ENCODE measurements at regions not wholly inside any gene's neighbourhood (a gene's known extent, or its start where the extent isn't known, plus 50 kb on each side); places are given as distances from the start of the nearest gene placed in this dataset.

DNA sequence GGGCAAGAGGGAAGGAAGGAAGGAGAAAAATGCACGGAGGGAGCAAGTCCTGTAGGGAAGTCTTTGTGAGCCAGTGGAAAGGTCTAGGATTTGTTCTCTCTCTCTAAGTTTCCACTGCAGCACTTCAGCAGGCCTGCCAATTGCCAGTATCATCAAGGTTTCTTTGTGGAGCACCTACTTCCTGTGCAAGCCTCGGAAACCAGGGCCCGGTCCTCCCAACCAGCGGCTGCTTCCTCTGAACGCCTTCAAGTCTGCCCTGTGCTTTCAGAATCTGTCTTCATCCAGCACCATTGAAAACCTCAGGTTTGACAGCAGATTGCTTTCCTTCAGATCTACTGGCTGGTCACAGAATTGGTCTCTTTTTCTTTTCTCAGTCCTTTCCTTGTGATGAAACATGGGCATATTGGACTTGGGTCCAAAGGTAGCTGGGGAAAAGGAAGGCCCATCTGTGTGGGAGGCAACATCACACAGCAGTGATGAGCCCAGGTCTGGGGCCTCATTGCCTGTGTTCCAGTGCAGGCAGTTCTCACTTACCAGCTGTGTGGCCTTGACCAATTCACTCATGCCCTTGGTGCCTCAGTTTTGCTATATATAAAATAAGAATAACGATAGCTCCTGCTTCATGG is 144.5 kb downstream of the SEC16B start:
- Histone ChIP-seq H3K4me3 (ENCODE audit: low read depth, low read length) (no peak overlapping the region), H3K36me3 (ENCODE audit: control insufficient read depth, insufficient read depth, low read length) (no peaks in the 10 kb centered on the region), H3K27me3 (ENCODE audit: control insufficient read depth, insufficient read depth, low read length) (peaks cover under 1% of the 10 kb centered on the region; the same call in 1 of the 2 replicates)
- TF ChIP-seq, protein P1, sequence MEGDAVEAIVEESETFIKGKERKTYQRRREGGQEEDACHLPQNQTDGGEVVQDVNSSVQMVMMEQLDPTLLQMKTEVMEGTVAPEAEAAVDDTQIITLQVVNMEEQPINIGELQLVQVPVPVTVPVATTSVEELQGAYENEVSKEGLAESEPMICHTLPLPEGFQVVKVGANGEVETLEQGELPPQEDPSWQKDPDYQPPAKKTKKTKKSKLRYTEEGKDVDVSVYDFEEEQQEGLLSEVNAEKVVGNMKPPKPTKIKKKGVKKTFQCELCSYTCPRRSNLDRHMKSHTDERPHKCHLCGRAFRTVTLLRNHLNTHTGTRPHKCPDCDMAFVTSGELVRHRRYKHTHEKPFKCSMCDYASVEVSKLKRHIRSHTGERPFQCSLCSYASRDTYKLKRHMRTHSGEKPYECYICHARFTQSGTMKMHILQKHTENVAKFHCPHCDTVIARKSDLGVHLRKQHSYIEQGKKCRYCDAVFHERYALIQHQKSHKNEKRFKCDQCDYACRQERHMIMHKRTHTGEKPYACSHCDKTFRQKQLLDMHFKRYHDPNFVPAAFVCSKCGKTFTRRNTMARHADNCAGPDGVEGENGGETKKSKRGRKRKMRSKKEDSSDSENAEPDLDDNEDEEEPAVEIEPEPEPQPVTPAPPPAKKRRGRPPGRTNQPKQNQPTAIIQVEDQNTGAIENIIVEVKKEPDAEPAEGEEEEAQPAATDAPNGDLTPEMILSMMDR (IDR thresholded peaks at IDR 0.05; ENCODE audit: insufficient read depth, low read depth, low read length), result no peak
- ChIA-PET CTCF (interaction anchor here (0.8 to 1.3 kb wide), 2 partner anchors 16 to 32 kb away, joined by 3 to 4 read pairs; no protein-coding TSS in a partner anchor), POLR2A (no interaction called here)
- DNase-seq (ENCODE audit: low read depth), result no peak

- POLR2A ChIA-PET, result no interaction called here
- H3K36me3 ChIP-seq (ENCODE audit: control insufficient read depth, insufficient read depth, low read length), result no peaks in the 10 kb centered on the region
These were observed 145.3 kb downstream of the SEC16B start for GRCh38 chr1:177824508-177824982.

DNA sequence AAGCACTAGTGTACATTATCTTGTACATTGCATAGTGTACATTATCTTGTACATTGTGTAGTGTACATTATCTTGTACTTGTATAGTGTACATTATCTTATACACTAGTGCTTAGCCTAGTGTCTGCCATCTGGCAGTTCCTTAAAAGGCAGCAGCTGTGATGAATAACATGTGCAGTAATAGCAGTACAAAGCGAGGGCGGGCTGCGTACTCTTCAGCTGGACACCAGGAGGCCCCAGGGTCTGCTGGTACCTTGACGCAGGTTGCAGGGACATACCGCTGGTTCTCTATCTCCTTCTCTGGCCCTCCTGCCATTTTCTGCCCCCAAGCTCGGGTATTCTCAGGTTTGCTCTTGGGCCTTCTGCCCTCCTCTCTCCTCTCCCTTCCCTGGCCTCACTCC is 149.6 kb downstream of the SEC16B start:
- Histone ChIP-seq H3K36me3 (ENCODE audit: control insufficient read depth, insufficient read depth, low read length) (no peaks in the 10 kb centered on the region), H3K27me3 (ENCODE audit: control insufficient read depth, insufficient read depth, low read length) (peaks cover 1% of the 10 kb centered on the region; the same call in 1 of the 2 replicates), H3K4me3 (ENCODE audit: low read depth, low read length) (no peak overlapping the region)
- POLR2A ChIA-PET, result interaction anchor here (0.6 kb wide), 1 partner anchor 672 kb away, joined by 5 read pairs; no protein-coding TSS in a partner anchor
- TF ChIP-seq, protein P1 (IDR thresholded peaks at IDR 0.05; ENCODE audit: insufficient read depth, low read depth, low read length), result 0 out of 2 replicates have a peak, but pooled peaks have one; percentile 2
- CTCF ChIA-PET, result interaction anchor here (1.3 to 2.4 kb wide), 3 partner anchors 8 to 126 kb away, joined by 3 to 10 read pairs (median 6); no protein-coding TSS in a partner anchor
- no peak for DNase-seq (ENCODE audit: low read depth)

More at GRCh38 chr1:177824508-177824982, 145.3 kb downstream of the SEC16B start:
- Histone ChIP-seq H3K27me3 (ENCODE audit: control insufficient read depth, insufficient read depth, low read length) (peaks cover 1% of the 10 kb centered on the region; the same call in 1 of the 2 replicates), H3K4me3 (ENCODE audit: low read depth, low read length) (no peak overlapping the region)
- CTCF ChIA-PET, result interaction anchor here (0.5 kb wide), 1 partner anchor 122 kb away, joined by 4 read pairs; no protein-coding TSS in a partner anchor
- DNase-seq (ENCODE audit: low read depth), result no peak
- TF ChIP-seq, protein P1 (IDR thresholded peaks at IDR 0.05; ENCODE audit: insufficient read depth, low read depth, low read length), result no peak

DNA sequence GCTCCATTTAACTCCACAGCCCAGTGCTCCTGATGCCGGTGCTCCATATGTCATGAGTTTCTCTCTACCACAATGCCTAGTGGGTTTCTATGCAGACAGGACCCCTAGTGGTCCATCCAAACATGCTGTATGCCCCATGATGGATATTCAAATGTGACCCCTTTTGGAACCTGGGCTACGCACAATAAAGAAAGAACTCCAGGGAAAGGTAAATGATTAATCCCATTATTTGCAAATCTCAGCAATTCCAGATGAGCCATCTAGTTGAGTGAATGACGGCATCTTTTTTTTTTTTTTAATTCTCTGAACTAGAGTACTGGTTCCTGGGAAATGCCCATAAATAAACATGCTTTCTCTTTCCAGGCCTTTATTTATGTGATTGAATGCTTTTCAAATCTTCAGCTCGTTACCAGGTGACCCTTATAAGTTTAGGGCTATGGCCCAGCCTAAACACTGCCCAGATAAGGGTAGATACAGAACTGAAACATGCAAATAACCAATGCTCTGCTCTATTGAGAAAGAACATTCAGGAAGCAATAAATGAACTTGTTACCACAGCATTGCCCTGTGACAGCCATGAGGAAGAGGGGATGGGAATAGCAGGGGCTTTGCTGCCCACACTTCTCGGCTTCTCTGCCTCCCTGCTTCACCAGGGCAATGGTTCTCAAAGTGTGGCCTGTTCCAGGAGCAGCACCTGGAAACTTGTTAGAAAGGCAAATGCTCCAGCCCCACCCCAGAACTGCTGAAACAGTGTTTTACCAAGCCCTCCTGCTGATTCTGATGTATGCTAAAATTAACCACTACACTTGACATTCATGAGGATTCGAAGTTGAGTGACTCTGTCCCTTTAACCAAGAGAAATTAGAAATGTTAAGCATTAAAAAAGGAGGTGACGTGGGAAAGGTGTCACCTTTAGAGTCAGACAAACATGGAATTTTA is 151.7 kb downstream of the SEC16B start:
- peaks cover 1% of the 10 kb centered on the region; the same call in 1 of the 2 replicates for H3K27me3 ChIP-seq (ENCODE audit: control insufficient read depth, insufficient read depth, low read length)
- CTCF ChIA-PET, result interaction anchor here (1.0 to 1.2 kb wide), 2 partner anchors 16 to 18 kb away, joined by 3 read pairs; no protein-coding TSS in a partner anchor
- POLR2A ChIA-PET, result no interaction called here
- no peak overlapping the region for H3K4me3 ChIP-seq (ENCODE audit: low read depth, low read length)
- no peaks in the 10 kb centered on the region for H3K36me3 ChIP-seq (ENCODE audit: control insufficient read depth, insufficient read depth, low read length)
- no peak for DNase-seq (ENCODE audit: low read depth)
- TF ChIP-seq, protein P1 (IDR thresholded peaks at IDR 0.05; ENCODE audit: insufficient read depth, low read depth, low read length), result no peak
